GM12891 (cell line): ENCODE measurements at regions not wholly inside any gene's neighbourhood (a gene's known extent, or its start where the extent isn't known, plus 50 kb on each side); places are given as distances from the start of the nearest gene placed in this dataset.

ENCODE experiments used
- POLR2A ChIP-seq: IDR thresholded peaks from 2 replicates; pipeline ENCODE4 v1.6.1; 2011; ENCODE audit warnings: low read depth, low read length, control low read depth
- POLR2AphosphoS5 ChIP-seq: IDR thresholded peaks from 2 replicates; pipeline ENCODE4 v1.6.1; 2011; ENCODE audit warnings: low read depth, low read length, control low read depth

- TF ChIP-seq POLR2AphosphoS5 (no peak), POLR2A (no peak)
These were observed 287.7 kb downstream of the CPXCR1 start for GRCh38 chrX:89034679-89035078.
